Kidney capillary endothelial cell (primary cell): ENCODE measurements at regions not wholly inside any gene's neighbourhood (a gene's known extent, or its start where the extent isn't known, plus 50 kb on each side); places are given as distances from the start of the nearest gene placed in this dataset.
A peak's percentile ranks its signal among the peaks of the same experiment; 100 is the strongest.
"Not testable (repeated sequence)": the region's sequence is repeated elsewhere in the genome, so short reads cannot be mapped to it uniquely, and the experiment has no call there.

ENCODE experiments used
- DNase-seq: peaks from one replicate; pipeline ENCODE4 v3.0.0-alpha.2; 2018; ENCODE audit warnings: low spot score

- no peak for DNase-seq
These were observed 72.4 kb downstream of the FH start for GRCh38 chr1:241447031-241447644.

GRCh38 chr1:241444836-241445235, 74.7 kb downstream of the FH start:
- DNase-seq = no peak

GRCh38 chr1:241443561-241443960, 76.0 kb downstream of the FH start:
- DNase-seq = no peak

- DNase-seq = no peak
These were observed 76.9 kb downstream of the FH start for GRCh38 chr1:241442686-241443085.

GRCh38 chr1:241440904-241441303, 78.7 kb downstream of the FH start:
- peak; percentile 26 for DNase-seq

GRCh38 chr1:241438686-241439085, 80.9 kb downstream of the FH start:
- not testable (repeated sequence) for DNase-seq

- DNase-seq = no peak
These were observed 75.2 kb upstream of the RGS7 start for GRCh38 chr1:241432241-241432640.

- DNase-seq = not testable (repeated sequence)
These were observed 68.1 kb upstream of the RGS7 start for GRCh38 chr1:241425091-241425490.

- no peak for DNase-seq
These were observed 67.5 kb upstream of the RGS7 start for GRCh38 chr1:241424480-241424971.

- peak; percentile 9 for DNase-seq
These were observed 66.8 kb upstream of the RGS7 start for GRCh38 chr1:241423541-241424479.

GRCh38 chr1:241422470-241422869, 65.5 kb upstream of the RGS7 start:
- no peak for DNase-seq

- no peak for DNase-seq
These were observed 63.0 kb upstream of the RGS7 start for GRCh38 chr1:241419986-241420385.

- no peak for DNase-seq
These were observed 60.3 kb upstream of the RGS7 start for GRCh38 chr1:241417258-241417657.

GRCh38 chr1:241413974-241414373, 57.0 kb upstream of the RGS7 start:
- DNase-seq = no peak

- no peak for DNase-seq
These were observed 56.4 kb upstream of the RGS7 start for GRCh38 chr1:241413386-241413785.

GRCh38 chr1:241412646-241413045, 55.6 kb upstream of the RGS7 start:
- no peak for DNase-seq

GRCh38 chr1:241411776-241412338, 54.9 kb upstream of the RGS7 start:
- DNase-seq = no peak

- no peak for DNase-seq
These were observed 54.2 kb upstream of the RGS7 start for GRCh38 chr1:241411056-241411775.

- no peak for DNase-seq
These were observed 51.2 kb upstream of the RGS7 start for GRCh38 chr1:241408170-241408569.
